ENCODE measurements at regions not wholly inside any gene's neighbourhood (a gene's known extent, or its start where the extent isn't known, plus 50 kb on each side); places are given as distances from the start of the nearest gene placed in this dataset.

- in situ Hi-C loops (cut with MboI; ENCODE audit: low pct_ligation_motif_present in 1 of 4, low pct_unique_long_range_greater_than_20kb in 1 of 4, low sequenced_read_pairs in 3 of 4), result no loop called here
- TF ChIP-seq EP300 (IDR thresholded peaks at IDR 0.05; ENCODE audit: low read depth) (no peak), POLR2A (IDR thresholded peaks at IDR 0.05) (no peak), POLR2AphosphoS5 (IDR thresholded peaks at IDR 0.05) (peak in 1 of 3 donors; percentile 9)
- TF ChIP-seq, protein P1, sequence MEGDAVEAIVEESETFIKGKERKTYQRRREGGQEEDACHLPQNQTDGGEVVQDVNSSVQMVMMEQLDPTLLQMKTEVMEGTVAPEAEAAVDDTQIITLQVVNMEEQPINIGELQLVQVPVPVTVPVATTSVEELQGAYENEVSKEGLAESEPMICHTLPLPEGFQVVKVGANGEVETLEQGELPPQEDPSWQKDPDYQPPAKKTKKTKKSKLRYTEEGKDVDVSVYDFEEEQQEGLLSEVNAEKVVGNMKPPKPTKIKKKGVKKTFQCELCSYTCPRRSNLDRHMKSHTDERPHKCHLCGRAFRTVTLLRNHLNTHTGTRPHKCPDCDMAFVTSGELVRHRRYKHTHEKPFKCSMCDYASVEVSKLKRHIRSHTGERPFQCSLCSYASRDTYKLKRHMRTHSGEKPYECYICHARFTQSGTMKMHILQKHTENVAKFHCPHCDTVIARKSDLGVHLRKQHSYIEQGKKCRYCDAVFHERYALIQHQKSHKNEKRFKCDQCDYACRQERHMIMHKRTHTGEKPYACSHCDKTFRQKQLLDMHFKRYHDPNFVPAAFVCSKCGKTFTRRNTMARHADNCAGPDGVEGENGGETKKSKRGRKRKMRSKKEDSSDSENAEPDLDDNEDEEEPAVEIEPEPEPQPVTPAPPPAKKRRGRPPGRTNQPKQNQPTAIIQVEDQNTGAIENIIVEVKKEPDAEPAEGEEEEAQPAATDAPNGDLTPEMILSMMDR (IDR thresholded peaks at IDR 0.05), result no peak
- no peak for DNase-seq
- no peaks in the 10 kb centered on the region for H3K9me3 ChIP-seq
- no peak overlapping the region for H3K27ac ChIP-seq
- H3K27me3 ChIP-seq, result no peaks in the 10 kb centered on the region
- H3K4me3 ChIP-seq, result no peak overlapping the region
- WGBS, 2 donors (ENCODE audit: low coverage in 1 of 2), result 60 to 65% methylated on average over 1 to 3 of the region's 3 CpGs
- no peaks in the 10 kb centered on the region for H3K36me3 ChIP-seq
- H3K4me1 ChIP-seq, result no peaks in the 10 kb centered on the region
- intact Hi-C loops (cut with DNase I; ENCODE audit: low total_unique reads), result no loop called here
Measured at GRCh38 chr5:68161156-68161555, 54.4 kb upstream of the PIK3R1 start.

DNA sequence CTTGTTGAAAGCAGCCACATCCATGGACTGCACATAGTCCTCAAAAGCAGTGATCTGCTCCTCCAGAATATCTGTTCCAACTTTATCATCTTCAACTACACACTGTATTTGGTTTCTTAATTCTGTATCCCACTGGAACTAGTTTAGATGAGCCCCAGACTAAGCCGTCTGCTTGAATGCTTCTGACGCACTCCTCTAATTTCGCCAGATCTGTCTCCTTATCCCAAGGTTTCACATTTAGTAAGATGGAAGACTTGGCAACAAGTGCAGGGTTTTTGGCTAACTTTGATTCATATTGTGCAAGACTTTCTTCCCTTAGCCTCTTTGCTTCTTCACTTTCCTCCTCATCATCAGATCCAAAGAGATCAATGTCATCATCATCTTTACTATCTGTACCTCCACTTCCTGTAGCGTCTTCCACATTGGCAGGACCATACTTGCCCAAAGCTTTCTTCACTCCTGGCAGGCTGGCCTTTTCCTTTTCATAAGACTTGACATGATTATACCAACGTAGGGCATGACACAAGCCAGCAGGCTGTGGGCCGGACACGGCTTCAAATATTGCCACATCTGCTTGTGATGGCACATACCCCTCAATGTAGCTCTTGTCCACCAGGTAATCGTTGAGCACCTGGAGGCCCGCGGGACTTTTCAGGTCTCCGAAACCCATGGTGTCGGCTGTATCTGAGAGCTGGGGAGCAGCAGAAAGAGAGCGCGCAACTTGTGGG, 56.2 kb upstream of the PIK3R1 start:
- no peaks in the 10 kb centered on the region for H3K36me3 ChIP-seq

DNA sequence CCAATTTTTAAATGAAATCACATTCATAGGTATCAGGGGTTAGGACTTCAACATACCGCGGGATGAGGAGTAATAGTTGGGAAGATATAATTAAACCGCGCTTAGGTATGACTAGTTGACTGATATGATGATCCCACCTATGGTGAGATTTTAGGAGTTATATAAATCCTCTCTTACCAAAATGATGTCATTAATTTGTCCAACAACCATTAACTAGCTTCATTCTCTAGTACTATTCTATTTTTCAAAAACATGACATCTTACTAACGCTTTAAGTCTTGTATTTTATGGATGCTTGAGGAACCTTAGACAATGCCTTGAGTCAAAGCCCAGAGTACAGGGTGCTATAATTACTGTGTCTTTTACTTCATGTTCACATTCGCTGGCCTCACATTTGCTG, 59.6 kb upstream of the PIK3R1 start:
- Histone ChIP-seq H3K4me3 (no peak overlapping the region), H3K9me3 (no peaks in the 10 kb centered on the region), H3K27ac (no peak overlapping the region), H3K4me1 (no peaks in the 10 kb centered on the region), H3K27me3 (no peaks in the 10 kb centered on the region), H3K36me3 (no peaks in the 10 kb centered on the region)
- TF ChIP-seq POLR2AphosphoS5 (IDR thresholded peaks at IDR 0.05) (no peak), POLR2A (IDR thresholded peaks at IDR 0.05) (no peak), EP300 (IDR thresholded peaks at IDR 0.05; ENCODE audit: low read depth) (no peak)
- TF ChIP-seq, protein P1 (IDR thresholded peaks at IDR 0.05), result no peak
- WGBS, 2 donors (ENCODE audit: low coverage in 1 of 2), result 94 to 96% methylated on average over 6 of the region's 6 CpGs
- DNase-seq, result no peak
- intact Hi-C loops (cut with DNase I; ENCODE audit: low total_unique reads), result no loop called here
- in situ Hi-C loops (cut with MboI; ENCODE audit: low pct_ligation_motif_present in 1 of 4, low pct_unique_long_range_greater_than_20kb in 1 of 4, low sequenced_read_pairs in 3 of 4), result no loop called here

More for the DNA sequence above, 56.2 kb upstream of the PIK3R1 start:
- intact Hi-C loops (cut with DNase I; ENCODE audit: low total_unique reads) (no loop called here), in situ Hi-C loops (cut with MboI; ENCODE audit: low pct_ligation_motif_present in 1 of 4, low pct_unique_long_range_greater_than_20kb in 1 of 4, low sequenced_read_pairs in 3 of 4) (no loop called here)
- Histone ChIP-seq H3K4me3 (no peak overlapping the region), H3K4me1 (no peaks in the 10 kb centered on the region), H3K9me3 (no peaks in the 10 kb centered on the region), H3K27ac (no peak overlapping the region), H3K27me3 (no peaks in the 10 kb centered on the region)
- no peak for DNase-seq
- WGBS, 2 donors (ENCODE audit: low coverage in 1 of 2), result 89 to 91% methylated on average over 7 to 14 of the region's 14 CpGs
- TF ChIP-seq POLR2A (IDR thresholded peaks at IDR 0.05) (no peak), POLR2AphosphoS5 (IDR thresholded peaks at IDR 0.05) (peak in 1 of 3 donors; percentile 24), EP300 (IDR thresholded peaks at IDR 0.05; ENCODE audit: low read depth) (no peak)
- TF ChIP-seq, protein P1 (IDR thresholded peaks at IDR 0.05), result no peak

- no peak for DNase-seq
- H3K9me3 ChIP-seq, result no peaks in the 10 kb centered on the region
- no peak overlapping the region for H3K4me3 ChIP-seq
- H3K27me3 ChIP-seq, result no peaks in the 10 kb centered on the region
- 80 to 91% methylated on average over 7 to 9 of the region's 9 CpGs for WGBS, 2 donors (ENCODE audit: low coverage in 1 of 2)
- intact Hi-C loops (cut with DNase I; ENCODE audit: low total_unique reads) (no loop called here), in situ Hi-C loops (cut with MboI; ENCODE audit: low pct_ligation_motif_present in 1 of 4, low pct_unique_long_range_greater_than_20kb in 1 of 4, low sequenced_read_pairs in 3 of 4) (no loop called here)
- H3K4me1 ChIP-seq, result no peaks in the 10 kb centered on the region
- no peak for TF ChIP-seq POLR2AphosphoS5 (IDR thresholded peaks at IDR 0.05)
- TF ChIP-seq EP300 (IDR thresholded peaks at IDR 0.05; ENCODE audit: low read depth), result no peak
- TF ChIP-seq POLR2A (IDR thresholded peaks at IDR 0.05), result no peak
- TF ChIP-seq, protein P1 (IDR thresholded peaks at IDR 0.05), result no peak
- H3K27ac ChIP-seq, result no peak overlapping the region
- H3K36me3 ChIP-seq, result no peaks in the 10 kb centered on the region
Measured at GRCh38 chr5:68154119-68154857, 61.3 kb upstream of the PIK3R1 start.
